ENCODE measurements at regions not wholly inside any gene's neighbourhood (a gene's known extent, or its start where the extent isn't known, plus 50 kb on each side); places are given as distances from the start of the nearest gene placed in this dataset.
A peak's percentile ranks its signal among the peaks of the same experiment; 100 is the strongest.
"Not testable (repeated sequence)": the region's sequence is repeated elsewhere in the genome, so short reads cannot be mapped to it uniquely, and the experiment has no call there.

DNA sequence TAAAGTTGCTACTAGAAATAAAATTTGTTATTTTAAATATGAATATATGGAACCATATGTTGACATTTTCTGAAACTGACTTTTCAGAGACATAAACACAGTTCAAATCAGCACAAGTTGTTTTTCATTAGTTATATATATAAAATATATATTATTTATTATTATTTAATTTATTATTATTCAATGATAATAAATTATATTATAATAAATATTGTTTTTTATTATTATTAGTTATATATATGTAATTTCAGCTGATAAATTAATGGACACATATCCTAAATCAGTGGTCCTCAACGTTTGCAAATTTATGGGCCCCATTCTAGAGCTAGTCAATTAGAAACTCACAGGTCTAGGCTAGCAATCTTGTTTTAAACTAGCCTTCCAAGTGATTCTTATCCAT is 809.3 kb downstream of the C4orf33 start:
- no peak for DNase-seq

DNA sequence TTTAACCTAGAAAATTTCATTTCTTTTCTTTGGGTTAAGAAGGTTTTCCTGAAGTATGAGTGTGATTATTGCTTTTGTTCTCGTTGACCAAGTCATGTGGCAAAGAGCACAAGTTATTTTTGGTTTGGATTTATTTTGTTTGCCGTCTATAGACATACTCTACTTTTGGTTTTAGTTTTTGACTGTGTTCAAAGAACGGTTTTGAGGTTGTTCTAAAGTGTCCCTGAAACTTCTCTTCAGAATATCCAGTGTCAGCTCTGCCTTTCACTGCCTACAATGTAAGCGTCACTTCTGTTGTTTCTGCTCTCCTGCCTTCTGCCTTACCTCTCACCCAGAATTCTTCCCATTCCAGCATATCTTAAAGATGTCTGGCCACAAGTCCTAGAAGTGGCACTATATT is 812.2 kb downstream of the C4orf33 start:
- no peak for DNase-seq

DNA sequence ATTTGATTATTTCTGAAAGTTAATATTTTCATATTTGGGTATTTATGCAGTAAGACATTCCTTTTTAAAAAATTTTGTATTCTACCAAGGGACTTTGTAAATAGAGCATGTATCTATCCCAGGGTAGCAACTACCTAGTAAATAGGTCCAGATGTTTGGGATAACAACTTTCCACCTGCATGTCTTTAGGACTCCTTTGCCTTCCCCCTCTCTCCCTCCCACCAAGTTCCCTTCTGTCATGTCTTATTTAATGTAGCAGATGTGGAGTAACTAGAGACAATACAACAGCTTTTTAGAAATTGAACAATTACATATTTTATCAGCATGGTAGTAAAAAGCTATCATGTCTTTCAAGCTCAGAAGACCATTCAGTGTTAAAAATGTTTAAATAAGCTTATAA is 821.0 kb downstream of the C4orf33 start:
- no peak for DNase-seq

DNA sequence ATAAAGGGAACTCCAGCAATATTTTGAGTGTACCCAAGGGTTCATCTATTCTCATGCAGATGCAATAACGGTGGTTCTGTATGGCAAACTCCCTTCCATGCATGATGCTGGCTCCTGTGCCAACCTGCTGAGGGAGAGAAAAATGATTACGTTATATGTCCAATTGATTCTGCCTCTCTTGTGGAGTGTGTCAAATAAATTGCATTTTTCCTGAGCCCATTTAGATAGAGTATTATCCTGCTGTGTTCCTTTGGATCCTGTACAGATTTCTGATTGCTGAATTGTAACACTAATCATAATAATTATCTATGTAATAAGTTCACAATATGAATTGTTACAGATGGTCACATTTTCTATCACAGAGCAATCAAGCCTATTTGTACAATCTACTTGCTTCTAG is 821.7 kb downstream of the C4orf33 start:
- no peak for DNase-seq

DNA sequence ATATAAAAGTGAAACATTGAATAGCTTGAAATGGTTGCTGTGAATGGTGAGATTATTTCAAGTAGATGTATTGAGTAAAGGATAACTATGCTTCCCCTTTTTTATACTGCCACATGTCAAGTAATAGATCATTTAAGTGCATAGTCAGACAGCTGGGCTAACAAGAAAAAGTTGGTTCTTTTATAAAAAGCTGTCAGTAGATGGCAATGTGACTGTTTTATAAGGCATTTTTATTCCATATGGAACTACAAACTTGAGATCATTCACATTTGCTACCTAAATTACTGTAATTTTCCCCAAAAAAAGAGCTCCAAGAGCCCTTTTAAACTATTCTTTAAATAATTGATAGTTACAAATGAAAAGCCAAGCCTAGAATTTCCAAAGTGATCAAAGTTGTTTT is 831.0 kb downstream of the C4orf33 start:
- no peak for DNase-seq

DNA sequence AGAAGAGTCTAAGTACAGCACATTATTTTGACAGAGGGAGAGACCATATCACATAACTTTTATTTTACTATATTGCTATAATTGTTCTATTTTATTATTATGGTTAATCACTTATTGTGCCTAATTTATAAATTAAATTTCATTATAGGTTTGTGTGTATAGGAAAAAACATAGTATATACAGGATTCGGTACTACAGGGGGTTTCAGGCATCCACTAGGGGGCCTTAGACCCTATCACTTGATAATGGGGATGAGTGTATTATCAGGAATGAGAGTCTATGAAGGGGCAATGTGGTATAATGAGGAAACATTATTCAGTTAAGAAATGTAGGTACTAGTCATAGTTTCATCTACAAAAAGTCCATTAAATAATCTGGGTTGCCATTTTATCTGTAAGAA is 833.1 kb downstream of the C4orf33 start:
- no peak for DNase-seq

DNA sequence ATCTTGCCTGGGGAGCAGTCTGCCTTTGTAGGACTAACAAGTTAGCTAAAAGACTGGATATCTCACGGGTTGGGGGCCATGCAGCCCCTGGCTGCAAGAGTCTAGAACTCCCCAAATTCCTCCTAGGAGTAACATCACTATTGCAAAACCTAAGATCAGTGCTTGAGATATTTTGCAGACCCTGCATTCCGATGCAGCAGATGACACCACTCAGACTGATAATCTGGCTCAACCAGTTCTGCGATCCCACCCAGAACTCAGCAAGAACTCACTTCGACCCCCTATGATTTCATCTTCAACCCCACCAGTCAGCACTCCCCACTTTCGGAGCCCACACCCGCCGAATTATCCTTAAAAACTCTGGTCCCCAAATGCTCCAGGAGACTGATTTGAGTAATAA is 834.0 kb downstream of the C4orf33 start:
- DNase-seq: no peak

DNA sequence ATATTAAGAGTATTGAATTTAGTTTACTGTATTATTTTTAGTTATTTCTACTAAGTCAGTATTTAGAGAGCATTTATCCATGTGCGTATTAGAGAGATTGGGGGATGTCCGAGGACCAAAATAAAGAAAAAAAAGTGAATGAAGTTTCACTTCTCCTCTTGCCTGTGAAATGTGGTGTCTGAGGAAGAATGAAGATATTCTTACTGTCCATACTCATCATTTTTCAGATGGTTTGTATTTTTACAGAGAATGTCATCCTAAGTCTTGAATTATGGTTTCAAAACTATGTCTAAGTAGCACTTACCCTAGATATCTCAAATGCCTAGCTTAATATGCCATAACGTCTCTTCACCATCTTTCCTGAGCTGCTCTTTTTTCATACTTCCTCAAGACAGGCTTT is 854.3 kb downstream of the C4orf33 start:
- no peak for DNase-seq

DNA sequence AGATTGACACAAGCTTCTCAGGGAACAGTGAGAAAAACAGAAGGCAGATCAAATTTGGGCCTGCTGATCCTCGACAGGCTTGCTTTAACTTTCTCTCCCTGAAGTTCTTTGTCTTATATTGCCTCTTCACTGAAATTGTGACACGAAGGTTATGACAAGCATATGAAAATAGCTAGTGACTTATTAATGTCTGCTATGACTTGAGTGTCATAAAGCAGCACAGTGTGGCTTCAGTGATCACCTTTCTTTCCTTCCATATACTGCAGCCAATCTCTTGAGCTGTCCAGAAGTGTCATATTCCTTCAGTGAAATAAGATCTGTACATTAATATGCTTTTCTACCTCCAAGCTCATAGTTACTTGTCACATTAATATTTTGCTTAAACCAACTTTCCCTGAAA is 870.2 kb downstream of the C4orf33 start:
- DNase-seq: no peak

DNA sequence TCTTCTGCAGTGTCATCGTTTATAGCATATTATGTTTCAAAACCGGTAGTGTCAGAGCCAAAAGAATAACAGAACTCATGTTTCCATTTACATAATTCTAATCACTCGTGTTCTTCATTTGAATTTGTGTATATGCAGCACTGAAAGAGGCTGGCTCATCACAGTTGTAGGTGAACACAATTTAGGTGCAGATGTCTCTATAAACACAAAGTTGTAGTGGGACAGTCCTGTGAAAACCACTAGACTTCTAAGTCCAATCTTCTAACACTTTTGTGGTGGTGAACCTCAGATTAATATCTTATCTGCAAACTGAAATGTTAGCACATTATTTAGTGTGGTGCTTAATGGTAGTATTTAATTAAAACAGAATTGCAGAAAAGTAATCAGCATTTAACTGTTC is 872.4 kb downstream of the C4orf33 start:
- DNase-seq: no peak

DNA sequence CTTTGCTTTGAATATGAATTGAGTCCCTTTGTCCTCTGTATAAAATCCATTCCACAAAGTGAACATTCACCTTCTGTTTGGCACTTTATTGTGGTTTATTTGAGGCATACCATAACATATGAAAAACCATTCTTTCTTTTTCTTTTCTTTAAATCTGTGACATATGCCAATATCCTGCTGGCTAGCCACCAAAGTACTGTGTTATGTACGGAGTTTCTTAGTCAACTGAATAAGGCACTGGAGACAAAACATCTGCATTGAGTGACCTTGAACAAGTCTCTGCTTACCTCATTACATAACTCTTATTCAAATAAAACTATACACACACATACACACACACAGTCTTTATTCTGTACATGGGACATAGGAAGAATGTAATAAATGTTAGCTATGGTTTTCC is 872.8 kb downstream of the C4orf33 start:
- no peak for DNase-seq

DNA sequence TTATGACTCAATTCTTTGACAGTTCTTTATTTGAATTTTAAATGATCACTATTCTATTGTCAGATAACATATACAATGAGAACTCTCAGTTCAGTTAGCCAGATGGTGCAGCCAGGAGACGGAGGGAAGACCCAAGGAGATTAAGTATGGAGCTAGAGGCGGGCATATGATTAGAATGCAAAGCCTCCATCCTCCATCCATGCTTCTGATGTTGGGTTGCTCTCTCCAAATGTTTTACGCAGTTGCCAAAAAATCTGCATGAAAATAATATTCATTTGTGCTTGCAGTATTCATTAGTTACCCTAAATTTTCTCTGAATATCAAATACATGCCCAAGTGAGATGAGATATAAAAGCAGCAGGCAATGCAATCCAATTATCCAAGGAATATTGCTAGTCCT is 874.8 kb downstream of the C4orf33 start:
- DNase-seq: no peak

DNA sequence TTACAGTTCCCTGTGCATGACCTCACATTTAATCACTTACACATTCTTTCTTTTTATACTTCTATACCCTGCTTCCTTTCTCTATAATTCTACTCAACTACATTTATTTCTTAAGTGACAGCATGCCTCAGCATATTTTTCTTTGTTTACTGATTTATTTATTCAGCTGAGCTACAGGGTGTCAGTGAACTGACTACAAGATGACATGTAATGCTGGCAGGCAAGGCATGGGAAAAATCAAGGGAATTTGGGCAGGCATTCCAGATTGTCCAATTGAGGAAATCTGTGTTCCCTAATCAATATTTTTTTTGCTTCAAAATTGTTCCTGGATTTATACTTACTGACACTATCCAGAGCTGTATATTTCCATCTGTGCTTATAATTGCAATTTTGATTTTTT is 875.5 kb downstream of the C4orf33 start:
- no peak for DNase-seq

DNA sequence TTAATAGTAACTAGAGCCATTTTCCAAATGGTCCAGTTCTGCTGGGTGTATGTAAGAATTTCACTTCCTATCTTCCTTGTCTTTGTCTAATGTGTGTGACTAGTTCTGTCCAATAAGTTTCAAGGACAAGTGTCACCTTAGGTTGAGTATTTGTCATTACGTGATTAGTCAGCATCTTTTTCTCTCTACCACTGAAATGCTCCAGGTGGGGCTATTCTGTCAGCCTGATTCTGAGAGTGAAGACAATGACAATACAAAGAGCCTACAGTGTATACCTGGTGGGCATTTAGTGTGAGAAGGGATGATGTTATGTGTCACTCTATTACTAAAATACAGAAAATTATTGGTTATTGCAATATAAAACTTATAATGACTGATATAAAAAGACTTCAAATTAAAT is 876.3 kb downstream of the C4orf33 start:
- no peak for DNase-seq

DNA sequence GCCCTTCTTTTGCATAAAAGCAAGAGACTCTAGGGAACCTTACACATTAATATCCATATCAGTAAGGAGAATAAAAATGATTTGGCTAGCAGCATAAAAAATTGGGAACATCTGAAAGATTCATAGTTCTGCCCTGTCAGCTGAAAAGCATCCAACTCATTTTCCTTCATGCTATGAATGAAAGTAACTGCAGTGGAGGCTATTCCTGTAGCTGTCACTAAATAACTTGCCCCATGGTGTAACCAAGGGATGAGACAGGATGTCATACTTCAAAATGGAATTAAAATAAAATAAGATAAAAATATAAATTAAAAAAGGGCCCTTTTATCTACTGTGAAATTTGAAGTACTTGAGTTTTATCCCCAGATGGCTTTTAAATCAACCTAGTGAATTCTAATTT is 878.8 kb downstream of the C4orf33 start:
- no peak for DNase-seq

DNA sequence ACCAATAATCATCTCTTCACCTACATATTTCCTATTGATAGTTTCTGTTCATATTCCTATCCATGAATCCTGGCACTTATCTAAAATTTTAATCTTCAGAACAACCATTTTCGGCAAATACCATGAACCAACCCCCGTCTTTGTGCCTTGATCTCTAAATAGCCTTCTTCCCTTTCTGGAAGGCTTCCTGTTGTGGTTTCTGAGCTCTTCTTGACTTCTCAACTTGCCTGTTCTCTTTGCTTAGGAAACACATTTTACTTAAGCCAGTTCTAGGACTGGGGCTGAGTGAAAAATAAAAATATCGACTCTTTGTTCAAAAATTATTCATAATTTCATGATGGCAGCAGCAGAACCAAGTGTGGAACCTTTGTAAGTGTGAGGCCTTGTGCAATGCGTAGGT is 882.4 kb downstream of the C4orf33 start:
- DNase-seq: no peak

DNA sequence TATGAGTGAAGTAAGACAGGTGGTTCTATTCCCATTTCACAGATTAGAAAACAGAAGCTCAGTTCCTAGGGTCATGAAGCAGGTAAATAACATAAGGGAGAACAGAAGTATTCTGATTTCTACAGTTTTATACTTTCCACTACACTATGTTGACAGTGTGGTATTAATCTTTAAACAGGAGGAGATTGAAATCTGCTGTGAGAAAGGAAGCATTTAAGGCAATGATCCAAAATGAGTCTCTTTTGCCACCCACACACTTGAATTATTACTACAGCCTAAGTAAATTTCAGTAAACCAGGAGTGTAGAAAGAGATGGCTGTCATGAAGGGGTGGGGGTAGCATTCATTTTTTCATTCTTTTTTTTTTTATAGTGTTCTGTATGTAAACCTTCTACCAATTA is 893.0 kb downstream of the C4orf33 start:
- no peak for DNase-seq

DNA sequence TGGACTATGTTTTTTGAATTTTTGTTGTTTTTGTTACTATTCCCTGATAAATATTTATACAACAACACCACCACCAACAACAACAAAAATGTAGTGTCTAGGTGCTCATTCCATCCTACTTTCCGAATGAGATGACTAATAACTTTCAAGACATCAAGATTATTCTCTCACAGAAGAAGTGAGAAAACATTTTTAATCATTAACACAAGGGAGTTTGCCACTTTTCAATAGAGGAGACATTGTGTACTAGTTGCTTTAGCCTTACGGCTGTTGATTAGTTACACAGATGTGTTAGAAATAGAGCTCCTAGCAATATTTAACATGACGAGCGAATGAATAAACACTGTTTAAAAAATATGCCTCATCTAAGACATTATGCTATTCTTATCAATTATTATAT is 898.8 kb downstream of the C4orf33 start:
- no peak for DNase-seq

DNA sequence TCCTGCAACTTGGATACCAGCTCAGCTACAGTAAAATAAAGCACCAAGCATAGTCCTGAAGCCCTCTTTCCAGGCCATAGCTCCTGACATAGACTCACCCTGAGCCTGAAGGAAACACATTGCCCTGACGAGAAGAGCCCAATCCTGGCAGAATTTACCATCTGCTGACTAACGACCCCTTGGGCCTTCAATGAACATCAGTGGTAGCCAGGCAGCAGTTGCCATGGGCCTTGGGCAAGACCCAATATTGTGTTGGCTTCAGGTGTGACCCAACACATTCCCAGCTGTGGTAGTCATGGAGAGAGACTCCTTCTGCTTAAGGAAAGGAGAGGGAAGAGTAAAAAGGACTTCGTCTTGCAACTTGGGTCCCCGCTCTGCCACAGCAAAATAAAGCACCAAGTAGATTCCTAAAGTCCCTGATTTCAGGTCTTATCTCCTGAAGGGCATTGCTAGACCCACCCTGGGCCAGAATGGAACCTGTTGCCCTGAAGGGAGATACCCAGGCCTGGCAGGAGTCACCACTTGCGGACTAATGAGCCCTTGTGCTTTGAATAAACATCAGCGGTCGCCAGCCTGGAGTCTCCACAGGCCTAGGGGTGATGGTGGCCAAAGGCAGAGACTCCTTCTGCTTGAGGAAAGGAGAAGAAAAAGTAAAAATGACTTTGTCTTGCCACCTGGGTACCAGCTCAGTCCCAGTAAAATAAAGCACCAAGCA is 902.6 kb downstream of the C4orf33 start:
- no peak for DNase-seq

DNA sequence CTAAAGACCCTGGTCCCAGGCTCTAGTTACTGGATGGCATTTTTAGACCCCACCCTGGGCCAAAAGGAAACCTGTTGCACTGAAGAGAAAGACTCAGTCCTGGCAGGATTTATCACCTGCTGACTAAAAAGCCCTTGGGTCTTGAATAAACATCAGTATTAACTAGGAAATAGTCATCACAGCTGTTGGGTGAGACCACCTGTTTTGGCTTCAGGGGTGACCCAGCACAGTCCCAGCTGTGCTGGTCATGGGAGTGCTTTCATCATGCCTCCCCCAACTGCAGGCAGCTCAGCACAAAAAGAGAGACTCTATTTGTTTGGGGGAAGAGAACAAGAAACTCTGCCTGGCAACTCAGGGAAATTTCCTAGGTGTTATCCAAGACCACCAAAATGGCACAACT is 903.2 kb downstream of the C4orf33 start:
- DNase-seq: no peak

DNA sequence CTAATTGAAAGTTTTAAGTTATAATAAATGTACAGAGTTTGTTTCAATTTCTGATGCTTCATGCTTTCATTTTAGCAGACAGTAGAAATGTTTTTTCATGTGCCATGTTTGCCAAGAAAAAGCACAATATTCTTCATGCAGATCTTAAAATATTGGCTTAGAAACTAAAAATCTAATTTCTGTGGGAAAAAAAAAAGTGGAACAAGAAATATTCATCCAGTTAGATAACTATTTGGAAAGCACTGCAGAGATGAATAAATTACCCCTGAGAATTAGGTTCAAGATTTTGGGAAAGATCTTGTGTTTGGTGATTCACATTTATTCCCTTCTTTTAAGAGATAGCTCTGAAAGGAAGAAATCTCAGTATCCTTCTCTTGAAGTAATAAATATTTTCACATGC is 912.5 kb downstream of the C4orf33 start:
- no peak for DNase-seq

DNA sequence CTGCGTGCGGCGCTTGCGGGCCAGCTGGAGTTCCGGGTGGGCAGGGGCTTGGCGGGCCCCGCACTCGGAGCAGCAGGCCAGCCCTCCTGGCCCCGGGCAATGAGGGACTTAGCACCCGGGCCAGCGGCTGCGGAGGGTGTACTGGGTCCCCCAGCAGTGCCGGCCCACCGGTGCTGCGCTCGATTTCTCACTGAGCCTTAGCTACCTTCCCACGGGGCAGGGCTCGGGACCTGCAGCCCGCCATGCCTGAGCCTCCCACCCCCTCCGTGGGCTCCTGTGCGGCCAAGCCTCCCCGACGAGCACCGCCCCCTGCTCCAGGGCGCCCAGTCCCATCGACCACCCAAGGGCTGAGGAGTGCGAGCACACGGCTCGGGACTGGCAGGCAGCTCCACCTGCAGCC is 916.9 kb downstream of the C4orf33 start:
- not testable (repeated sequence) for DNase-seq

DNA sequence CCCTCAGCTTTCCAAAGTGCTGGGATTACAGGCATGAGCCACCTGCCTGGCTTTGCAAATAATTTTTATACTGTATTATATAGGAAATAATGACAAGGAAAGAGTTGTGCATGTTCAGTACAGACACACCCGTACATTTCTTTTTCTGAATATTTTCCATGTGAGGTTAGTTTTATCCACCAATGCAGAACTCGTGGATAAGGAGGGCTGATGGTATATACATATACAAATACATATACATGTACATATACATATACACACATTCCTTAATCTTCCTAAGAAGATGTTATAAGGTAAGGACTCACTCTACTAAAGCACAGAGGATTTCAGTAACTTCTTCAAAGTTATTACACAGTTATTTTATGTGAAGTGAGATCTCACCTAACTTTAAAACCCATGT is 925.8 kb downstream of the C4orf33 start:
- DNase-seq: no peak

DNA sequence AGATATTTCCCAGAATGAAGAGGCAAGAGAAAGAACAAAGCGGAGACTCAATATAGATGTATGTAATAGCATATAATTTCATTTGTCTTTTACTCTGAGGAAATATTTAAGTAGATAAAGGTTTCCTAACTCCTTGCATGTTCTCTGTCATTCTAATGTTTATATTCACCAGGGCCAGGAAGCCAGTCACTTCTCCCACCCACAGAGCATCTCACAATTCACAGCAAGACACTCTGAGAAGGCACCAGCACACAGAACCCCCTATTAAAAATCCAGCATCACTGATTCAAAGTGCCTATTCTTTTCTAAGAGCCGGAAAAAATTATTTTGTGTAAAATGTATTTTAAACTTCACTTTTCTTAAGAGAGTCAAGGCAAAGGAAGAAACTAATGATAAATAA is 927.1 kb downstream of the C4orf33 start:
- no peak for DNase-seq

DNA sequence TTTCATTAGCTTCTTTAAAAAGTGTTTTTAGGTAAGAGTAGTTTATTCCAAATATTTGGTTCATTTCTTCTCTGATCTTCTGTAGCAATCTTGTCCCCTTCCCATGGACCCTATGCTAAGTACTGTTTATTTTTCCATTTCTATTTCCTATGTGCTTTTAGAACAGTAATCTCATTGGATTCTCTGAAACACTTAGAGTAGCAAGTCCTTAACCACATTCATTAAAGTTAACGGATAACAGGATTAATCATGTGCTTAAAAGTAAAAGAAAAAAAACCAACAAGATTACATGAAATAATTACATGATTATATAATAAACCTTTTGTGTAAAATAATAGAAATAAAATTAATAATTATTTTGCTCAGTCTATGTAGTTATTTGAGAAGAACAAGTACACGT is 929.7 kb downstream of the C4orf33 start:
- DNase-seq: no peak

DNA sequence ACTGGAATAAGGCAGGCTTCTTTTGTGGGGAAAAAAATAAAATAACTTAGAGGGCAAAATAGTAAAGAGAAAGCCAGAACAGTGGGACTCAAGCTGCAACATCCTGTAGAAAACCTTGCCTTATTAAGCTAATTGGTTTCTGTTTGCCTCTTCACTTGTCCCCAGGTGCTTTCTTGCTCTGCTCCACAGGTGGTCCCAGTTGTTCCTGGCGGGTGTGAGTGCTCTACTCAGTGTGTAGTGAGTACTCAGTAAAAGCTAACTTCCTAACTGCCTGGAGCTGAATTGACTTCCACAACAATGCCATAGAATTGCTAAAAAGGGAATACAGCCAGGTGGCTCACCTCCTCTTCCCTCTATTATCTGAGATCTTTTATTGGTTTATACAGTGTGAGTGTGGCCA is 930.2 kb downstream of the C4orf33 start:
- DNase-seq: peak; percentile 98

Data from NCI-H1417 treated with DMSO at 0.1 percent for 48 hours (cell line).